GM18507 (cell line): ENCODE measurements at regions not wholly inside any gene's neighbourhood (a gene's known extent, or its start where the extent isn't known, plus 50 kb on each side); places are given as distances from the start of the nearest gene placed in this dataset.

Experiments
- DNase-seq: peaks from one replicate; pipeline ENCODE4 v3.0.0; 2011; ENCODE audit warnings: low read depth; ENCODE audit not compliant: insufficient read length; ENCODE audit errors: extremely low spot score
- FAIRE-seq: peaks from 2 replicates; lab custom pipeline; 2011; peaks lifted over from hg19 to GRCh38; lab: Jason Lieb, UNC

GRCh38 chr6:165930668-165931214 is 236.9 kb downstream of the TBXT start:
- no peak for FAIRE-seq
- DNase-seq = no peak

GRCh38 chr6:165929607-165930006 is 238.0 kb downstream of the TBXT start:
- FAIRE-seq (no peak), DNase-seq (no peak)

GRCh38 chr6:165926378-165926777 is 241.3 kb downstream of the TBXT start:
- DNase-seq (no peak), FAIRE-seq (no peak)

GRCh38 chr6:165925474-165926156 is 242.0 kb downstream of the TBXT start:
- DNase-seq (no peak), FAIRE-seq (no peak)

GRCh38 chr6:165922309-165922794 is 245.3 kb downstream of the TBXT start:
- no peak for DNase-seq
- FAIRE-seq = no peak

- DNase-seq (no peak), FAIRE-seq (no peak)
These were observed 246.6 kb downstream of the TBXT start for GRCh38 chr6:165920896-165921671.

GRCh38 chr6:165917576-165917975 is 250.1 kb downstream of the TBXT start:
- FAIRE-seq (no peak), DNase-seq (no peak)

- FAIRE-seq (no peak), DNase-seq (no peak)
These were observed 252.2 kb upstream of the PDE10A start for GRCh38 chr6:165915022-165915770.

- FAIRE-seq = no peak
- DNase-seq = no peak
These were observed 250.9 kb upstream of the PDE10A start for GRCh38 chr6:165913676-165914570.

GRCh38 chr6:165910184-165910966 is 247.3 kb upstream of the PDE10A start:
- DNase-seq = no peak
- FAIRE-seq = no peak

- DNase-seq = no peak
- no peak for FAIRE-seq
These were observed 243.7 kb upstream of the PDE10A start for GRCh38 chr6:165906736-165907135.

- no peak for FAIRE-seq
- no peak for DNase-seq
These were observed 242.7 kb upstream of the PDE10A start for GRCh38 chr6:165905744-165906143.

- no peak for DNase-seq
These were observed 237.9 kb upstream of the PDE10A start for GRCh38 chr6:165900970-165901369.

GRCh38 chr6:165899611-165900010 is 236.6 kb upstream of the PDE10A start:
- DNase-seq = no peak
- FAIRE-seq = no peak

More at GRCh38 chr6:165900970-165901369, 237.9 kb upstream of the PDE10A start:
- FAIRE-seq = no peak

GRCh38 chr6:165895421-165896165 is 232.6 kb upstream of the PDE10A start:
- no peak for DNase-seq

GRCh38 chr6:165894171-165894825 is 231.3 kb upstream of the PDE10A start:
- DNase-seq = no peak
- FAIRE-seq = no peak

More at GRCh38 chr6:165895421-165896165, 232.6 kb upstream of the PDE10A start:
- FAIRE-seq = no peak

GRCh38 chr6:165893431-165893830 is 230.4 kb upstream of the PDE10A start:
- DNase-seq (no peak), FAIRE-seq (no peak)
